A673 (cell line): ENCODE measurements at regions not wholly inside any gene's neighbourhood (a gene's known extent, or its start where the extent isn't known, plus 50 kb on each side); places are given as distances from the start of the nearest gene placed in this dataset.

Source experiments
- EZH2 ChIP-seq: fragments of 200-600 bp; sonication (generic); IDR thresholded peaks from 2 replicates; pipeline ENCODE4 v1.6.1; 2017; ENCODE audit warnings: borderline replicate concordance, low read depth, mild to moderate bottlenecking, mixed read lengths, antibody characterized with exemption, low read length; ENCODE audit not compliant: poor library complexity, severe bottlenecking
- TF ChIP-seq, protein P1 (sequence below): fragments of 300-800, 200-600 bp; sonication (generic); conservative IDR thresholded peaks from 2 replicates; pipeline ENCODE4 v1.5.1; 2017; ENCODE audit warnings: low read depth, mild to moderate bottlenecking, antibody characterized with exemption, low read length, moderate library complexity, mixed read lengths

DNA sequence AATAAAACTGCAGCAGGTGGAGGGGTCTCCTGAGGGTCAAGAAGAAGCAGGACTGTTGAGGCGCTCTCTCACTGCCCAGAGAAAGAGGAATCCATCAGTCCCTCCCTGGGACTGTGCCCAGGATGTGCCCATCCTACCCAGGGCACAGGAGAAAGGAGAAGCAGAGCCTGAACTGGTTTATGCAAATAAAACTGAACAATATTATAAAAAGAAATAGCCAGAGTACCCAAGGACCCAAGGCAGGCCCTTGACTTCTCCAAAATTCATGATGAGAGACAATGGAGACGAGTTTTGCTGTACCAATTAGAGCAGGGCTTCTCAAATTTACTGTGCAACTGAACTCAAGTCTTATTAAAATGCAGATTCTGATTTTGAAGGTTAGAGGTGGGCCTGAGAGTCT lies 211.0 kb downstream of the IGSF11 start:
- TF ChIP-seq, protein P1, sequence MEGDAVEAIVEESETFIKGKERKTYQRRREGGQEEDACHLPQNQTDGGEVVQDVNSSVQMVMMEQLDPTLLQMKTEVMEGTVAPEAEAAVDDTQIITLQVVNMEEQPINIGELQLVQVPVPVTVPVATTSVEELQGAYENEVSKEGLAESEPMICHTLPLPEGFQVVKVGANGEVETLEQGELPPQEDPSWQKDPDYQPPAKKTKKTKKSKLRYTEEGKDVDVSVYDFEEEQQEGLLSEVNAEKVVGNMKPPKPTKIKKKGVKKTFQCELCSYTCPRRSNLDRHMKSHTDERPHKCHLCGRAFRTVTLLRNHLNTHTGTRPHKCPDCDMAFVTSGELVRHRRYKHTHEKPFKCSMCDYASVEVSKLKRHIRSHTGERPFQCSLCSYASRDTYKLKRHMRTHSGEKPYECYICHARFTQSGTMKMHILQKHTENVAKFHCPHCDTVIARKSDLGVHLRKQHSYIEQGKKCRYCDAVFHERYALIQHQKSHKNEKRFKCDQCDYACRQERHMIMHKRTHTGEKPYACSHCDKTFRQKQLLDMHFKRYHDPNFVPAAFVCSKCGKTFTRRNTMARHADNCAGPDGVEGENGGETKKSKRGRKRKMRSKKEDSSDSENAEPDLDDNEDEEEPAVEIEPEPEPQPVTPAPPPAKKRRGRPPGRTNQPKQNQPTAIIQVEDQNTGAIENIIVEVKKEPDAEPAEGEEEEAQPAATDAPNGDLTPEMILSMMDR, result no peak
- TF ChIP-seq EZH2, result no peak
